ENCODE measurements at regions not wholly inside any gene's neighbourhood (a gene's known extent, or its start where the extent isn't known, plus 50 kb on each side); places are given as distances from the start of the nearest gene placed in this dataset.

- TF ChIP-seq CTCF (conservative IDR thresholded peaks at IDR 0.05; ENCODE audit: low read depth, low read length) (no peak), EZH2 (IDR thresholded peaks at IDR 0.05; ENCODE audit: borderline replicate concordance, low read depth, low read length, poor library complexity, severe bottlenecking) (no peak)
These were observed 149.7 kb upstream of the SV2C start for GRCh38 chr5:75933489-75933888.
